NB4 (cell line): ENCODE measurements at regions not wholly inside any gene's neighbourhood (a gene's known extent, or its start where the extent isn't known, plus 50 kb on each side); places are given as distances from the start of the nearest gene placed in this dataset.

Experiments used
- CTCF ChIP-seq: IDR thresholded peaks from one replicate; pipeline ENCODE4 v1.5.1; 2012; ENCODE audit warnings: low read depth, low read length
- MAX ChIP-seq: IDR thresholded peaks from 2 replicates; pipeline ENCODE4 v1.6.1; 2011; ENCODE audit warnings: low read depth, low read length
- POLR2A ChIP-seq: IDR thresholded peaks from 2 replicates; pipeline ENCODE4 v1.6.1; 2011; ENCODE audit warnings: mild to moderate bottlenecking; ENCODE audit not compliant: insufficient read length; ENCODE audit errors: extremely low read depth

- TF ChIP-seq CTCF (no peak), POLR2A (no peak), MAX (no peak)
These were observed 132.5 kb upstream of the FBXL7 start for GRCh38 chr5:15367489-15367888.
